H1 (cell line): ENCODE measurements at regions not wholly inside any gene's neighbourhood (a gene's known extent, or its start where the extent isn't known, plus 50 kb on each side); places are given as distances from the start of the nearest gene placed in this dataset.

Source experiments
- CTCF ChIA-PET: fragments of 300-600 bp; sonication (Branson Sonifier 250); formaldehyde crosslinking; loops from one replicate; lab custom pipeline; 2021; ENCODE audit not compliant: partially characterized antibody; lab: Charles Lee
- POLR2A ChIA-PET: fragments of 300-600 bp; sonication (Branson Sonifier 250); formaldehyde crosslinking; loops from one replicate; lab custom pipeline; 2021; ENCODE audit warnings: inconsistent platforms; ENCODE audit not compliant: partially characterized antibody; lab: Charles Lee
- DNase-seq, 2 experiments: peaks; one replicate each; pipeline versions ENCODE4 v3.0.0 to v3.0.0-alpha.2; 2010 to 2022; ENCODE audit warnings: low spot score in 2 of 2, low read depth in 1 of 2, mixed read lengths in 1 of 2
- FAIRE-seq: peaks from 2 replicates; lab custom pipeline; 2011; peaks lifted over from hg19 to GRCh38; lab: Jason Lieb, UNC
- H2AFZ ChIP-seq: 2 replicates; pipeline ENCODE4 v1.8.1; 2012; ENCODE audit warnings: low read length, inconsistent platforms
- H2AK5ac ChIP-seq: 2 replicates; pipeline ENCODE4 v1.6.1; 2013; ENCODE audit warnings: low read depth, low read length
- H2BK120ac ChIP-seq: replicated peaks from 2 replicates; pipeline ENCODE3; 2013; ENCODE audit warnings: low read depth, low read length, inconsistent platforms
- H2BK12ac ChIP-seq: 2 replicates; pipeline ENCODE4 v1.6.1; 2013; ENCODE audit warnings: low read depth, low read length
- H2BK15ac ChIP-seq: 2 replicates; pipeline ENCODE4 v1.6.1; 2013; ENCODE audit warnings: low read length
- H2BK20ac ChIP-seq: 2 replicates; pipeline ENCODE4 v1.6.1; 2013; ENCODE audit warnings: low read length
- H2BK5ac ChIP-seq: 2 replicates; pipeline ENCODE4 v1.6.1; 2013; ENCODE audit warnings: low read depth, low read length
- H3K14ac ChIP-seq: 2 replicates; pipeline ENCODE4 v1.6.1; 2013; ENCODE audit warnings: inconsistent platforms; ENCODE audit not compliant: insufficient read length
- H3K18ac ChIP-seq: 2 replicates; pipeline ENCODE4 v1.6.1; 2013; ENCODE audit warnings: low read length; ENCODE audit errors: extremely low read depth
- H3K23ac ChIP-seq: 2 replicates; pipeline ENCODE4 v1.6.1; 2013; ENCODE audit warnings: inconsistent platforms; ENCODE audit not compliant: insufficient read length
- H3K23me2 ChIP-seq: 2 replicates; pipeline ENCODE4 v1.6.1; 2013; ENCODE audit warnings: low read depth, low read length
- H3K27ac ChIP-seq: 2 replicates; pipeline ENCODE4 v1.6.1; 2011; ENCODE audit warnings: low read depth, low read length, inconsistent platforms
- H3K27me3 ChIP-seq, 4 experiments: replicated peaks in 1 of 4; 1 replicate in 1 of 4; 2 replicates in 3 of 4; pipeline versions ENCODE4 v1.6.1 to v1.8.1; 2011 to 2013; ENCODE audit warnings: low read length in 3 of 4, mild to moderate bottlenecking in 3 of 4, inconsistent platforms in 2 of 4, mixed read lengths in 2 of 4, moderate library complexity in 1 of 4; ENCODE audit not compliant: control insufficient read depth in 3 of 4, insufficient read depth in 3 of 4; ENCODE audit errors: extremely low read depth in 1 of 4
- H3K36me3 ChIP-seq, 4 experiments: 2 replicates each; pipeline versions ENCODE4 v1.6.1 to v1.8.1; 2011 to 2013; ENCODE audit warnings: mild to moderate bottlenecking in 4 of 4, low read length in 3 of 4, moderate library complexity in 2 of 4, control low read depth in 1 of 4, inconsistent platforms in 1 of 4; ENCODE audit not compliant: insufficient read depth in 4 of 4, control insufficient read depth in 2 of 4
- H3K4ac ChIP-seq: replicated peaks from 2 replicates; pipeline ENCODE3; 2013; ENCODE audit warnings: low read length, low read depth, mixed read lengths, inconsistent platforms; ENCODE audit not compliant: insufficient read length
- H3K4me1 ChIP-seq, 4 experiments: replicated peaks in 1 of 4; 1 replicate in 1 of 4; 2 replicates in 3 of 4; pipeline versions ENCODE4 v1.6.1 to v1.8.1; 2011 to 2013; ENCODE audit warnings: low read length in 3 of 4, inconsistent platforms in 2 of 4, mixed read lengths in 1 of 4; ENCODE audit not compliant: insufficient read depth in 4 of 4, control insufficient read depth in 3 of 4
- H3K4me2 ChIP-seq, 2 experiments: 2 replicates each; pipeline versions ENCODE4 v1.6.1 to v1.8.1; 2011 to 2013; ENCODE audit warnings: low read depth in 2 of 2, low read length in 2 of 2, control low read depth in 1 of 2, inconsistent platforms in 1 of 2, mild to moderate bottlenecking in 1 of 2; ENCODE audit not compliant: insufficient read depth in 1 of 2
- H3K4me3 ChIP-seq, 4 experiments: fragments of 200-600, 300-600 bp in 1 of 4; sonication (generic), shearing (Covaris generic), sonication (Bioruptor Twin) in 1 of 4; 2 replicates each; pipeline versions ENCODE4 v1.5.1 to v1.8.1; 2011 to 2016; ENCODE audit warnings: low read length in 4 of 4, low read depth in 3 of 4, control low read depth in 2 of 4, inconsistent platforms in 2 of 4, mild to moderate bottlenecking in 2 of 4, mixed read lengths in 1 of 4, moderate library complexity in 1 of 4; ENCODE audit not compliant: insufficient read depth in 2 of 4; ENCODE audit errors: extremely low read depth in 1 of 4
- H3K56ac ChIP-seq: replicated peaks from 2 replicates; pipeline ENCODE3; 2013; ENCODE audit warnings: low read depth, mild to moderate bottlenecking, mixed read lengths, low read length, inconsistent platforms; ENCODE audit not compliant: insufficient read length
- H3K79me1 ChIP-seq: 2 replicates; pipeline ENCODE4 v1.6.1; 2013; ENCODE audit warnings: low read depth, low read length, control low read depth
- H3K79me2 ChIP-seq, 2 experiments: 2 replicates each; pipeline versions ENCODE4 v1.6.1 to v1.8.1; 2012 to 2013; ENCODE audit warnings: low read length in 2 of 2, mild to moderate bottlenecking in 2 of 2, inconsistent platforms in 1 of 2; ENCODE audit not compliant: insufficient read depth in 2 of 2, control insufficient read depth in 1 of 2
- H3K9ac ChIP-seq, 4 experiments: replicated peaks in 1 of 4; 1 replicate in 1 of 4; 2 replicates in 3 of 4; pipeline versions ENCODE4 v1.6.1 to v1.8.1; 2011 to 2013; ENCODE audit warnings: low read depth in 3 of 4, low read length in 3 of 4, control low read depth in 2 of 4, mild to moderate bottlenecking in 2 of 4, moderate library complexity in 2 of 4, inconsistent platforms in 1 of 4; ENCODE audit errors: extremely low read depth in 1 of 4
- H3K9me3 ChIP-seq, 2 experiments: 2 replicates each; pipeline versions ENCODE4 v1.6.1 to v1.8.1; 2012 to 2013; ENCODE audit warnings: mild to moderate bottlenecking in 2 of 2, moderate library complexity in 2 of 2, control low read depth in 1 of 2, inconsistent platforms in 1 of 2, low read depth in 1 of 2, low read length in 1 of 2, mixed read lengths in 1 of 2; ENCODE audit not compliant: insufficient read depth in 2 of 2
- H4K20me1 ChIP-seq, 2 experiments: replicated peaks in 1 of 2; 2 replicates each; pipeline versions ENCODE3 to v1.8.1; 2011 to 2013; ENCODE audit warnings: inconsistent platforms in 2 of 2, low read length in 2 of 2, mild to moderate bottlenecking in 1 of 2; ENCODE audit not compliant: insufficient read depth in 2 of 2, control insufficient read depth in 1 of 2
- H4K5ac ChIP-seq: 2 replicates; pipeline ENCODE4 v1.6.1; 2013; ENCODE audit warnings: low read length, low read depth, mixed read lengths, inconsistent platforms; ENCODE audit not compliant: insufficient read length
- H4K8ac ChIP-seq: 2 replicates; pipeline ENCODE4 v1.8.0; 2013; ENCODE audit warnings: mild to moderate bottlenecking, moderate library complexity, low read length, inconsistent platforms; ENCODE audit not compliant: insufficient read depth; ENCODE audit errors: extremely low read depth
- H4K91ac ChIP-seq: replicated peaks from 2 replicates; pipeline ENCODE3; 2013; ENCODE audit warnings: low read length, mixed read lengths, inconsistent platforms; ENCODE audit not compliant: insufficient read length
- CTBP2 ChIP-seq: IDR thresholded peaks from 2 replicates; pipeline ENCODE4 v1.7.0; 2011; ENCODE audit warnings: borderline replicate concordance, mild to moderate bottlenecking, moderate library complexity, mixed read lengths, low read length; ENCODE audit not compliant: insufficient read depth, insufficient read length
- E2F6 ChIP-seq: IDR thresholded peaks from 2 replicates; pipeline ENCODE4 v1.6.1; 2012; ENCODE audit warnings: inconsistent platforms
- MAX ChIP-seq: IDR thresholded peaks from 2 replicates; pipeline ENCODE4 v1.6.1; 2012; ENCODE audit warnings: inconsistent platforms
- RFX5 ChIP-seq: IDR thresholded peaks from 2 replicates; pipeline ENCODE4 v1.6.1; 2011; ENCODE audit warnings: low read depth, low read length, improper control_type of control experiment, borderline replicate concordance
- RXRA ChIP-seq: IDR thresholded peaks from 2 replicates; pipeline ENCODE4 v1.6.1; 2011; ENCODE audit warnings: low read depth, mild to moderate bottlenecking, low read length, moderate library complexity; ENCODE audit not compliant: insufficient read depth
- SIN3A ChIP-seq, 2 experiments: IDR thresholded peaks in 1 of 2; conservative IDR thresholded peaks in 1 of 2; 2 replicates each; pipeline ENCODE4 v1.6.1; 2011 to 2012; ENCODE audit warnings: low read length in 2 of 2, improper control_type of control experiment in 1 of 2, low read depth in 1 of 2, mild to moderate bottlenecking in 1 of 2
- TBP ChIP-seq: IDR thresholded peaks from 2 replicates; pipeline ENCODE4 v1.6.1; 2011; ENCODE audit warnings: low read depth, low read length, improper control_type of control experiment
- WGBS, 2 experiments: shearing (Covaris generic) in 1 of 2; methylation state at CpG; one replicate each; pipeline versions ENCODE4 v1.1.6 to v1.1.7; 2013 to 2015; ENCODE audit warnings: low lambda C conversion rate in 2 of 2, mixed read lengths in 2 of 2, inconsistent platforms in 1 of 2, low coverage in 1 of 2, missing lambda C conversion rate in 1 of 2; ENCODE audit not compliant: insufficient replicate concordance in 2 of 2, insufficient coverage in 1 of 2, insufficient read length in 1 of 2; ENCODE audit errors: extremely low coverage in 1 of 2, missing lambda C conversion rate in 1 of 2; 5-methylcytosine and 5-hydroxymethylcytosine counted together
- TF ChIP-seq, protein P1 (sequence below): IDR thresholded peaks from 2 replicates; pipeline ENCODE4 v1.6.1; 2011; ENCODE audit warnings: low read depth, mild to moderate bottlenecking, low read length; ENCODE audit not compliant: insufficient read depth

GRCh38 chr3:82636177-82636576, 874.7 kb upstream of the GBE1 start:
- WGBS, 2 experiments: 90% methylated on average over 1 of the region's 1 CpG; no CpG with 5 or more reads in 1 of the 2 experiments
- DNase-seq (no peak), FAIRE-seq (no peak)
- no peak overlapping the region for H3K4me3 ChIP-seq
- no peak overlapping the region for H2BK5ac ChIP-seq
- ChIA-PET CTCF (no interaction called here), POLR2A (no interaction called here)
- no peak overlapping the region for H4K5ac ChIP-seq
- H3K23ac ChIP-seq: no peak overlapping the region
- no peak overlapping the region for H3K18ac ChIP-seq
- no peaks in the 10 kb centered on the region for H3K79me2 ChIP-seq
- no peak overlapping the region for H2BK15ac ChIP-seq
- H3K79me1 ChIP-seq: no peaks in the 10 kb centered on the region
- no peak overlapping the region for H3K9ac ChIP-seq
- no peak overlapping the region for H3K56ac ChIP-seq
- no peaks in the 10 kb centered on the region for H3K23me2 ChIP-seq
- H4K20me1 ChIP-seq: no peaks in the 10 kb centered on the region
- H3K14ac ChIP-seq: no peak overlapping the region
- no peak overlapping the region for H2AK5ac ChIP-seq
- TF ChIP-seq E2F6 (no peak), RFX5 (no peak), MAX (no peak), SIN3A (conservative IDR thresholded peaks at IDR 0.05 in 1 of 2, IDR thresholded peaks at IDR 0.05 in 1 of 2; ENCODE audit: low read depth in 1 of 2, low read length in 2 of 2) (no peak), TBP (no peak), CTBP2 (no peak), RXRA (no peak)
- TF ChIP-seq, protein P1, sequence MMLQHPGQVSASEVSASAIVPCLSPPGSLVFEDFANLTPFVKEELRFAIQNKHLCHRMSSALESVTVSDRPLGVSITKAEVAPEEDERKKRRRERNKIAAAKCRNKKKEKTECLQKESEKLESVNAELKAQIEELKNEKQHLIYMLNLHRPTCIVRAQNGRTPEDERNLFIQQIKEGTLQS: no peak
- no peak overlapping the region for H2BK12ac ChIP-seq
- H2AFZ ChIP-seq: no peak overlapping the region
- H3K4me2 ChIP-seq: no peak overlapping the region
- no peak overlapping the region for H2BK20ac ChIP-seq
- H4K91ac ChIP-seq: no peak overlapping the region
- H3K27ac ChIP-seq: no peak overlapping the region
- no peaks in the 10 kb centered on the region for H3K27me3 ChIP-seq
- no peaks in the 10 kb centered on the region for H3K36me3 ChIP-seq
- H2BK120ac ChIP-seq: no peak overlapping the region
- H3K4me1 ChIP-seq: no peaks in the 10 kb centered on the region; a peak in 1 of 7 replicates
- no peak overlapping the region for H4K8ac ChIP-seq
- H3K4ac ChIP-seq: no peak overlapping the region
- peaks cover 6 to 9% of the 10 kb centered on the region in 2 experiments; a peak in 3 of 4 replicates for H3K9me3 ChIP-seq
